Nephron progenitor cell (in vitro differentiated cells): ENCODE measurements at regions not wholly inside any gene's neighbourhood (a gene's known extent, or its start where the extent isn't known, plus 50 kb on each side); places are given as distances from the start of the nearest gene placed in this dataset.

Source experiments
- DNase-seq: peaks from one replicate; pipeline ENCODE4 v3.0.0; 2021
- H3K27ac Mint-ChIP-seq: 2 replicates; pipeline ENCODE4 v1.8.0; 2021; ENCODE audit warnings: mild to moderate bottlenecking, moderate library complexity, mixed read lengths
- H3K27me3 Mint-ChIP-seq: 2 replicates; pipeline ENCODE4 v1.8.0; 2021; ENCODE audit warnings: mild to moderate bottlenecking, low read depth, mixed read lengths; ENCODE audit not compliant: poor library complexity
- H3K36me3 Mint-ChIP-seq: 2 replicates; pipeline ENCODE4 v1.8.0; 2021; ENCODE audit warnings: low read depth, mixed read lengths
- H3K4me1 Mint-ChIP-seq: 2 replicates; pipeline ENCODE4 v1.8.0; 2021; ENCODE audit warnings: mixed read lengths
- H3K4me3 Mint-ChIP-seq: 2 replicates; pipeline ENCODE4 v1.8.0; 2021; ENCODE audit warnings: mild to moderate bottlenecking, moderate library complexity, mixed read lengths
- H3K9me3 Mint-ChIP-seq: 2 replicates; pipeline ENCODE4 v1.8.0; 2021; ENCODE audit warnings: mild to moderate bottlenecking, moderate library complexity, mixed read lengths
- TF ChIP-seq, protein P1 (sequence below): fragments of 200-600 bp; sonication (generic); IDR thresholded peaks from 2 replicates; pipeline ENCODE4 v1.5.0; 2021; ENCODE audit warnings: antibody characterized with exemption

DNA sequence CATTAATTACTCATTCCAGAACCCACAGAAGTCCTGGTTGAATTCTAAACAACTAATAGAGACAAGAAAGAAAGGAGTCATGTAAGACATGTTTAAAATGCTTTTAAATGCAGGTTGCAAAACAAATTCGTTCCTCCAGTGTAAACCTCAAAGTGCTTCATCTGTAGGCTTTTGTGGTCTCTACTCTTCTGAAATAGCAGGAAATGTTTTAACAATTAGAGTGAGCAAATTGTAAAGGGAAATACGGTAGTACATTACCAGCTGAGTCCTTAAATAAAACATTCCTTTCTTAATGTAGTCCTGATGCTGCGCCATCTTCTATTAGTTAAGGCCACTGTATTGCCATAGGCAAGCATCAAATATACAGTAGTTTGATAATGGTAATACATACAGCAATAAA, 1934.2 kb upstream of the SEL1L start:
- Mint-ChIP-seq H3K27ac (no peak overlapping the region), H3K9me3 (no peaks in the 10 kb centered on the region), H3K27me3 (no peaks in the 10 kb centered on the region), H3K36me3 (no peaks in the 10 kb centered on the region), H3K4me3 (no peak overlapping the region), H3K4me1 (no peaks in the 10 kb centered on the region)
- TF ChIP-seq, protein P1, sequence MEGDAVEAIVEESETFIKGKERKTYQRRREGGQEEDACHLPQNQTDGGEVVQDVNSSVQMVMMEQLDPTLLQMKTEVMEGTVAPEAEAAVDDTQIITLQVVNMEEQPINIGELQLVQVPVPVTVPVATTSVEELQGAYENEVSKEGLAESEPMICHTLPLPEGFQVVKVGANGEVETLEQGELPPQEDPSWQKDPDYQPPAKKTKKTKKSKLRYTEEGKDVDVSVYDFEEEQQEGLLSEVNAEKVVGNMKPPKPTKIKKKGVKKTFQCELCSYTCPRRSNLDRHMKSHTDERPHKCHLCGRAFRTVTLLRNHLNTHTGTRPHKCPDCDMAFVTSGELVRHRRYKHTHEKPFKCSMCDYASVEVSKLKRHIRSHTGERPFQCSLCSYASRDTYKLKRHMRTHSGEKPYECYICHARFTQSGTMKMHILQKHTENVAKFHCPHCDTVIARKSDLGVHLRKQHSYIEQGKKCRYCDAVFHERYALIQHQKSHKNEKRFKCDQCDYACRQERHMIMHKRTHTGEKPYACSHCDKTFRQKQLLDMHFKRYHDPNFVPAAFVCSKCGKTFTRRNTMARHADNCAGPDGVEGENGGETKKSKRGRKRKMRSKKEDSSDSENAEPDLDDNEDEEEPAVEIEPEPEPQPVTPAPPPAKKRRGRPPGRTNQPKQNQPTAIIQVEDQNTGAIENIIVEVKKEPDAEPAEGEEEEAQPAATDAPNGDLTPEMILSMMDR = no peak
- no peak for DNase-seq

DNA sequence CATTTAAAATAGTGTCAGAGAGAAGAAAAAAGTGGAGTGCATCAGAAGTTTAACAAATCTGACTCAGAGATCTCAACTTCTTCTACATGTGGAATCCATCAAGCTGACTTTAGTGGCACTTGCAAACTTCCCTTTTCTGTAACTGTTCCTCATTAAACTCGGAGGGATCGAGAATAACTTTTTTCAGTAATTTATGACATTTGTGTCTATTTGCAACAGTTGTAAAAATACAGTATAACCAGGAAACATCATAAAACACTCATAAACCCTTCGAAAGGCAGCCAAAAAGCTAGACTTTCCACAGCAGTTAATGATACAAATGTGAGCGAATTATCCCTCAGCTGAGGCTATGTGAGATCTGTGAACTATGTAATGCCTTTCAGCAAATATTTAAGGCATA, 1936.8 kb upstream of the SEL1L start:
- no peak overlapping the region for H3K4me3 Mint-ChIP-seq
- no peaks in the 10 kb centered on the region for H3K9me3 Mint-ChIP-seq
- DNase-seq = no peak

GRCh38 chr14:83470959-83471695, 1937.5 kb upstream of the SEL1L start:
- TF ChIP-seq, protein P1 = no peak
- no peak for DNase-seq
- Mint-ChIP-seq H3K27me3 (no peaks in the 10 kb centered on the region), H3K9me3 (no peaks in the 10 kb centered on the region), H3K27ac (no peak overlapping the region), H3K36me3 (no peaks in the 10 kb centered on the region), H3K4me1 (no peaks in the 10 kb centered on the region), H3K4me3 (no peak overlapping the region)

More for the DNA sequence above, 1936.8 kb upstream of the SEL1L start:
- TF ChIP-seq, protein P1 = no peak
- Mint-ChIP-seq H3K36me3 (no peaks in the 10 kb centered on the region), H3K27ac (no peak overlapping the region), H3K4me1 (no peaks in the 10 kb centered on the region), H3K27me3 (no peaks in the 10 kb centered on the region)

DNA sequence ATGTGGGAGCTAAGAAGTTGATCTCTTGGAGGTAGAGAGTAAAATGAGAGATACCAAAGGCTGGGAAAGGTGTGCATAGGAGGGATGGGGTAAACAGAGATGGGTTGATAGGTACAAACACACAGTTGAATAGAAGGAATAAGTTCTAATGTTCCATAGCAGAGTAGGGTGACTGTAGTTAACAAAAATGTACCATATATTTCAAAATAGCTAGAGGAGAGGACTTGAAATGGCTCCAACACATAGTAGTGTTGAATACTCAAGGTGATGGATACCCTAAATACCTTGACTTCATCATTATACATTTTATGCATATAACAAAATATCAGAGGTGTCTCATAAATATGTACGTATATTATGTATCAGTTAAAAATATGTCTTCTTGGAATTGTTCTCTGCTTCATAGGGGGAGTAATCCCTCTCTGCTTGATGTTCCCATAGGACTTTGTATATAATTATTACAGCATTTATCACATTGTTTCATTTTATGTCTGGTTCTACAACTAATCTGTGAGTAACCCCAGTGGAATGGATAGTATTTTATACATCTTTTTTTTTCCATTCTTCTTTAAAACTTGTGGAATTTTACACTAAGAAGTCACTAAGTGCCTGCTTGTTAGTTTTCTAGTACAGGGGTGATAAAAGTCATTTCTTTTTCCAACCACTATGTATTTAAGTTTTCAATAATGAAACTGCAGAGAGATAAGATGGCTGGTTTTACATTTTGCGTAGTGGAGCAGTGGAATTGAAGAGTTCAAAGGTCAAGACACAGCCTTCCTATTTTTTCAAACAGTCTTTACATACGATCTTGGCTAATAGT, 1940.0 kb upstream of the SEL1L start:
- Mint-ChIP-seq H3K9me3 (no peaks in the 10 kb centered on the region), H3K4me1 (no peaks in the 10 kb centered on the region), H3K36me3 (no peaks in the 10 kb centered on the region), H3K27ac (peak overlapping the region; percentile 30), H3K4me3 (no peak overlapping the region), H3K27me3 (no peaks in the 10 kb centered on the region)
- TF ChIP-seq, protein P1 = no peak
- no peak for DNase-seq

DNA sequence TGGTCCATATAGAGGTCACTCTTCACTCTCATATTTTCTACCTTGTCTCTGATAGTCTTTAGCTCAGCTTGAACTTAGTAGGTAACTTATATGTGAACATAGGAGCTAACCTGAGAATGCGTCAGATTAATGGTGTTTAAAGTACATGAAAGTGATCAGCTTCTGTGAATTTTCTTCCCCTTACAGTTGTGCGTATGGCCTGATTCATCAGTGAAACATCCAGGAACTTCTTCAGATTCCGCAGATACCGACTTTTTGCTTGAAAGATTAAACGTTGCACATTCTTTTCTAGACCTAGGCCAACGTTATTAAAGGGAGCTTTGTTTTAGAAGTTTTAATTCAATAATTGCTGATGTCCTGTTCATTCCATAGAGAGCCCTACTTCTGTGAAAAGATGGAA, 1945.1 kb upstream of the SEL1L start:
- Mint-ChIP-seq H3K36me3 (no peaks in the 10 kb centered on the region), H3K27me3 (no peaks in the 10 kb centered on the region), H3K4me1 (no peaks in the 10 kb centered on the region), H3K9me3 (no peaks in the 10 kb centered on the region), H3K27ac (no peak overlapping the region), H3K4me3 (no peak overlapping the region)
- no peak for DNase-seq
- TF ChIP-seq, protein P1 = no peak
